GM18868 (cell line): ENCODE measurements at regions not wholly inside any gene's neighbourhood (a gene's known extent, or its start where the extent isn't known, plus 50 kb on each side); places are given as distances from the start of the nearest gene placed in this dataset.

Experiments used
- ATAC-seq: cut with Tn5 transposase; IDR thresholded peaks from one replicate; pipeline ENCODE4 v1.9.1; 2021; ENCODE audit warnings: mild to moderate bottlenecking, moderate library complexity; ENCODE audit not compliant: unreplicated experiment

- ATAC-seq = no peak
Measured at GRCh38 chr3:30069056-30069455, 537.3 kb upstream of the TGFBR2 start.

DNA sequence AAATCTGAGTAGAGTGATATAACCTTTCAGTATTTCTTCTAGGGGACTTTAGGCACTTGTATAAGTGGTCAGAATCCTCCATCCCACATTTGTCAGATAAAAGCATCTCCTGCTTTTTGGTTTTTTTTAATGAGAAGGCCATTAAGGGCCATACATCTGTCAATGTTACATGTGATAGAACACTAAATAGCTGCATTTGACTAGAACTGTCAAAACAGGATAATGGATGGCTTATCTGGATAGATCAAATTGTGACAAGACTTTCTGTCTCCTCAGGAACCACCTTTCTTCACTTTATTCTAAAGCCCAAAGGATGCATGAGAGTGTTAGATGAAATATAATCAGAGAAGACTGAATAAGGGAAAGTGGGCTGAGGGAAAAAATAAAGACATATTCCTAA is 533.4 kb upstream of the TGFBR2 start:
- ATAC-seq = no peak

GRCh38 chr3:30073622-30074021 is 532.8 kb upstream of the TGFBR2 start:
- ATAC-seq = no peak

- ATAC-seq = no peak
Measured at GRCh38 chr3:30075514-30075913, 530.9 kb upstream of the TGFBR2 start.

GRCh38 chr3:30076899-30077298 is 529.5 kb upstream of the TGFBR2 start:
- ATAC-seq = no peak

GRCh38 chr3:30077746-30078145 is 528.7 kb upstream of the TGFBR2 start:
- no peak for ATAC-seq

GRCh38 chr3:30078736-30079135 is 527.7 kb upstream of the TGFBR2 start:
- no peak for ATAC-seq

GRCh38 chr3:30081904-30082303 is 524.5 kb upstream of the TGFBR2 start:
- no peak for ATAC-seq

DNA sequence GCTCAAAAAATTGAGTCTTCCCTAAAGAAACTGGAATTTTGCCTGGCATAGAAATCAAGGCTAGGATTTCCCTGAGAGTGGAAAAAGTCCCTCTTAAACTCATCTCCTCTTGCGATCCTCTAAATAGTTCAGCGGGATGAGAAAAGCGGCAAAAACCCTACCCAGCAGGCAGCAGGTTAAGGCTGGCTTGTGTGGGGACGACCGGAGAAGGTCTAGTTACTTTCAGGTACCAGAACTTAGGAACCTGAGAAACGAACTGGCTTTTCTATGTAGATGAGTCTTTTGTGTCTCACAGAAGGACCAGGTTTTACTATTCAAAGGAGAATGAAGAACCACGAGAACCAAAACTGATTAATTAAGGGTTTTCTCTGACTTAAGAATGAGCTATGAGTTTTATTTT is 523.7 kb upstream of the TGFBR2 start:
- no peak for ATAC-seq

DNA sequence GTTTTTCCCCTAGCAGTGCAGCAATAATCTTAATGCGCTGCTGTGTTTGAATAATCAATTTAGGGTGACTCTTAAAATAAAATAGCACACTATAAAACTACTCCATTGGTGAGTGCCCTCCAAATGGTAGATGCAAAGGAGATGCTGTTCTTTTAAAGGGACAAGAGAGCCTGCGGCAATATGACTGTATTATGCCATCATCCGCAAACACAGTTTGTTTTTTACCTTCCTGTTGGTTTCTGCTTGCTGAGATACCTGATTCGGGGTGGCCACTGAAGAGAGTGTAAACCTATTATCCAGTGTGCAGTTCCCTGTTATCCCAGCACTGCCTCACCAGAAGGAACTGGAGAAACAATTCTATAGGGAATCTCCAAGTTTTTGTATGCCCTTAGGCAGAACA is 523.1 kb upstream of the TGFBR2 start:
- no peak for ATAC-seq

DNA sequence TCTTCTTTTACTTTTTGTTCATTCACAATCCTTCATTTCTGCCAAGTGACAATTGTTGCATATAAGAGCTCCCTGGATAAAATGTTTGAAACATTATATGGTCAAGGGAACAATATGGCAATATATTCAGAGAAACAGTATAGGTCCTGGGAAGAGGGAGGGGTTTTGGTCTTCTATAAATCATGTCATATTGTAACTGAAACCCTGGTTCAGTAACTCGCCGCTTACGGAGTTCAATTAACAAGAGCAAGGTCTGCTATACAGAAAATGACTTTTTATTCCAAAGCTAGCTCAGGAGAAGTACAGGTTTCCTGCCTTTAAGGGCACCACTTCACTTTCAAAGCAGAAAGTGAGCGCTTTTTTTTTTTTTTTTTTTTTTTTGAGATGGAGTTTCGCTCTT is 522.1 kb upstream of the TGFBR2 start:
- no peak for ATAC-seq

- no peak for ATAC-seq
Measured at GRCh38 chr3:30084971-30085403, 521.4 kb upstream of the TGFBR2 start.

DNA sequence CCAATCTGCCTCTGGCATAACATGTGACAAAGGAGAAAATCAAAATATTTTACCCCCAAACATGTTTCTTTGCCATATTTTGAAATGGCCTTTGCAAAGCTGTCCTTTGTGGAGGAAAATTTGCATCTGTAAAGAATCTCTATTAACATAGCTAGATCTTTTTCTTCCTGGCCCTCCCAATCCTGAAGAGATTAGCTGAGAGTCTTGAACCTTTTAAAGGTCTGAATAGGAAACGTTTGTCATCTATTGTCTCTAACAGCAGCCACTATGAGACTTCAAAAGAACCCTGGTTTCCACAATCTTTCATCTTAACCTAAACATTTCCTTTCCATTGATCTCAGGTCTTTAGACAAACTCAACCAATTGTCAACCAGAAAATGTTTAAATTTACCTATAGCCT is 520.9 kb upstream of the TGFBR2 start:
- no peak for ATAC-seq

GRCh38 chr3:30091686-30092085 is 514.7 kb upstream of the TGFBR2 start:
- ATAC-seq = no peak

DNA sequence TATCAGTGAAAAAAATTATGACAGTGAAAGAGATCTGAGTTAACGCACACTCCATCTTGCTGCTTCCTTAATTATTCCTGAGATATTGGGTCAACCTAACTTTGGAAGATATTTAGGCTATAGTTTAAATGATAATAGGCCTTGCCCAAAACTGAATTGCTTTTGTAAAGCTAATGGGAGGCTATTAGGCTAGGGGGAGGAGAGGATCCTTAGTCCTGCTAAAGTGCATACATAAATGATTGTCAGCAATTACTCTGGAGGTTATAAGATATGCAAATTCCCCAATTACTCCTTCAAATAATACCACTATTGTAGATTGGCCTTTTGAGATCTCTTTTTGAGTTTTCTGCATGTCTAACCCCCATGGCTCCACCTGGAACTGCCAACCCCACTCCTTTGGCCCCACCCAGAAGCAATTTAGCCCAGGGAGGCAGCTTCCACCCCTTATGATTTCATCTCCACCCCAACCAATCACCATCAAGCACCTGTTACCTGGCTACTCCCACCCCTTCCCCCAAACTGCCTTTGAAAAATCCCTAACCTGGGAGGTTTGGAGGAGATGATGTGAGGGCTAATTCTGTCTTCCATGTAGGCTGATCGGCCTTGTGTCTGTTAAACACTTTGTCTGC is 509.3 kb upstream of the TGFBR2 start:
- ATAC-seq = no peak

DNA sequence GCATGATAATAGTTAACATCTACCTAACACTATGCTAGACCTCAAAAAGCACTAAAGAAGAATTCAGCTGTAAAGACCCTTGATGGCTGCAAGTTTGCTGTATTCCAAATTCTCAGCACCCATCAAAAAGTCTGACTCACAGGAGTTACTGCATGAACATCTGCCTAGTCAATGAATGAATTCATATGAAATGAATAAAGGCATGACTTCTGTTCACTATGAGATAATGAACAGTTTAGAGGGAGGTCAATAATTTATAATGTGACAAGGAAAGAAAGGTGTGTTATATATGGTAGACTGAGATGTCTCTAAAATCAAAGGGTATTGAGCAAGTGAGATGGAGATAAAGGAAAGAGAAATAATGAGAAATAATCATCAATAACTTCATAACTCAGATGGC is 508.2 kb upstream of the TGFBR2 start:
- no peak for ATAC-seq

GRCh38 chr3:30098653-30099455 is 507.5 kb upstream of the TGFBR2 start:
- ATAC-seq = no peak

GRCh38 chr3:30102356-30102755 is 504.0 kb upstream of the TGFBR2 start:
- no peak for ATAC-seq

DNA sequence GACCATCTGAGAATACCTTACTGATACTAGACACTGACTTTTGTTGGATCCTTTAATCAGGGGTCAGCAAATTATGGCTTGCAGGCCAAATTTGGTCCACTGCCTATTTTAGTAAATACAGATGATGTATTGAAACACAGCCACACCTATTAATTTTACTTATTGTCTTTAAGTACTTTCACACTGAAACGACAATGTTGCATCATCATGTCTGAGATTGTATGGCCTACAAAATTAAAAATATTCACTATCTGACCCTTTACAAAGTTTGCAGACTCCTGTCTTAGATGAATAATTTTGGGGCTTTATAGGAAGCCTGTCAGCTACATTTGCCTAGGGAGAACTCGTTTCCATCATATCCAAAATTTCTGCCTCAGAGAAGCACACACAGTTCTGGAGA is 503.2 kb upstream of the TGFBR2 start:
- ATAC-seq = no peak

DNA sequence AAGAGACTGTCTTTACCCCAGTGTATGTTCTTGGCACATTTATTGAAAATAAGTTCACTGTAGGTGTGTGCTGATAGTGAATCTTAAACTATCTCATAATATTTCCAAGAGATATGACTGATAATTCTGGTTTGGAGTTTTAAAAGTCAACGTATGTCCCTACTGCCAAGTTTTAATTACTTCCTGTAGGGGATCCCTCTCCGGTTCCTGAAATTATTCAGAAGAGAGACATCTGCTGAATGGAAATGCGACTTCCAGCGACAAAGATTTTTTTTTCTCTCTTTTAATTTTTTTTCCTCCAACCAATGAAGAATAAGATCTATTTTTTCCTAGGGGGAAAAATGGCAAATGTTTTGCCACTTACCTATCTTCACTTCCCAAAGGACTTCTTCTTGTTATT is 498.9 kb upstream of the TGFBR2 start:
- no peak for ATAC-seq

DNA sequence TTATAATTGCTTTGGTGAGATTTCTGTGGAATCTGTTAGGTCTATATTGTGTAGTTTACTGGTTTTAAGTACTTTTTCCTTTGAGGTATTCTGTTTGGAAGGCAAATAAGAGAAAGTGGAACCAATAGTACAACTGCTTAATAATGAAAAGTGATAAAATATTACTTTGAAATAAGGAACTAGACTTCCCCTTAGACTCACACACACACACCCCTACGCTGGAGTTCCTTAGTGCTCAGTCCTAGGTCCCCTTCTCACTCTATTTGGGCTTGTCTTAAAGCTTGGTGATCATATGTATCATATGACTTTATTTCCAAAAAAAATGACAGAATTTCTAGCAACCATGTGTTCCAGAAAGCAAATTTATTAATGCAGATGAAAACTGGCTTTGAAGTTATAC is 494.0 kb upstream of the TGFBR2 start:
- no peak for ATAC-seq

DNA sequence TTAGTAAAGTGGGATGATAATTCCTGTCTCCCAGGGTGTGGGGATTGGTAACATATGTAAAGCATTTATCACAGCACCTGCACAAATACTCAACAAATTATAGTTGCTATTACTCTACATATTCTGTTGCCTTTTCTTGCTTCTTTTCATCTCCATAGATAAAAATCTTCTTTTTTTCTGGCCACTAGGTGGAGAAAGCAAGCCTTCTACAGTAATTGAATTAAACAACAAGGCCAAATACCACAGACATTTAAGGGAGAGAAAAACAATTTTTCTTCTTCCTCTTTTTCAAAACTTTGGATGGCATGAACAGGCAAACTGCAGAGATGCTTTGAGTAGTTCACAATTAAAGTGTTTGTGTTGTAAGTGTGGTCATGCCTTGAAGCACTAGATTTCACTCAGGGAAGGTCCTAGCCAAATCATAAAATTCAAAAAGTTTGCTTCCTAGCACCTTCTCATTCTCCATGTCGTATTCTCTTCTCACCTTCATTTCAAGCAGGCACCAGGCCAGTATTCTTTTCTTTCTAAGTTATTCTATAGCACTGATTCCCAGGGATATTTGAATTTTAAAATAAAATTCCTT is 493.4 kb upstream of the TGFBR2 start:
- peak; percentile 57 for ATAC-seq
